ENCODE measurements at regions not wholly inside any gene's neighbourhood (a gene's known extent, or its start where the extent isn't known, plus 50 kb on each side); places are given as distances from the start of the nearest gene placed in this dataset.

DNA sequence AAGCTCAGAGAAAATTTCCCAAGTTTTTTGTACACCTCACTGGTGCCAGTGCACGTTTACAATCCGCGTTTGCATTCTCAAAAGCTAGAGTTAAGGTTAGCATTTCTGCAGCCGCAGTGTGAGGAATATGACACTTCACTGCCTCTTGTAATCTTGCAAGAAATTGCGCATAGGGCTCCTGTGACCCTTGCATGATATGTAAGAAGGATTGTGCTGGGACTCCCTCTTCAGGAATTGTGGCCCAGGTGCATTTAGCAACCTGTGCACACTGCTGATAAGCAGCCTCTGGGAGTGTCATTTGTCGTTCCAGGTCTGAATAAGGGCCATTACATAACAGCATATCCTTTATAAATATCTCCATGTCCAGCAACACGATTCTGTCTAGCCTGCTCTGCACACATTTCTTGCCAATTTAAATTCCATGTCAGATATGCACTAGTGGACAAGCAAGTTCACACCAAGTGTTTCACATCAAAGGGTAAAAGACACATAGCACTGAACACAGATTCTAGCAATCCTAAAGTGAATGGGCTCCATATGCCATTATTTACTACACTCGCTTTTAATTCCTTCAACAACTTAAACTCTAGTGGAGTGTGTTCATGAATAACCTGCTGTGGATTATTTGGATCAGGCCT lies 69.2 kb upstream of the INCENP start:
- intact Hi-C loops (cut with micrococcal nuclease), result no loop called here
- Mint-ChIP-seq H3K27ac (no peak overlapping the region), H3K9me3 (no peaks in the 10 kb centered on the region), H3K4me3 (no peak overlapping the region), H3K36me3 (no peaks in the 10 kb centered on the region), H3K27me3 (peaks cover 3% of the 10 kb centered on the region), H3K4me1 (ENCODE audit: low read depth) (no peaks in the 10 kb centered on the region)
- POLR2A ChIA-PET, result no interaction called here
- CTCF ChIA-PET, result interaction anchor here (1.0 kb wide), 2 partner anchors 27 to 157 kb away, joined by 3 to 5 read pairs; no protein-coding TSS in a partner anchor
- peak; percentile 22 for DNase-seq

DNA sequence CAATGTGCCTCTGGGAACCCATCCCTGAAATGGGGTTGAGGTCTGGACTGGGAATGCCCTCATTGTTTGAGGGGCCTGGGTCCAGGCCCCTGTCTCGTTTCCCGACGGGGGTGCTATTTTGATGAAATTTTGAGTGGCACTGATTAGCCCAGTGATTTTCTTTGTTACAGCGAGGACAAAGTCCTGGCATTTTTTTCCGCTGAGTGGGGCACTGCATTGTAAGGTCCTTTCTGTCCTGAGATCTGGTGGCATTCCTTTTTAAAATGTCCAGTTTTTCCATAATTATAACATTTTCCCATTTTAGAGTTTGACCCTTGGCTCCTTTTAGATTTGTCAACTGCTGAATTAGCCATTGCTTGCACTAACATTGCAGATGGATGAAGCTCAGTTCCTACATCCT lies 69.7 kb upstream of the INCENP start:
- no peaks in the 10 kb centered on the region for H3K9me3 Mint-ChIP-seq
- no peaks in the 10 kb centered on the region for H3K4me1 Mint-ChIP-seq (ENCODE audit: low read depth)
- ChIA-PET CTCF (interaction anchor here (1.0 kb wide), 1 partner anchor 28 kb away, joined by 5 read pairs; no protein-coding TSS in a partner anchor), POLR2A (no interaction called here)
- no peak overlapping the region for H3K4me3 Mint-ChIP-seq
- intact Hi-C loops (cut with micrococcal nuclease), result no loop called here
- peaks cover 3% of the 10 kb centered on the region for H3K27me3 Mint-ChIP-seq
- no peaks in the 10 kb centered on the region for H3K36me3 Mint-ChIP-seq
- H3K27ac Mint-ChIP-seq, result no peak overlapping the region
- DNase-seq, result no peak

- CTCF ChIA-PET, result interaction anchor here (1.9 kb wide), 1 partner anchor 31 kb away, joined by 7 read pairs; no protein-coding TSS in a partner anchor
- H3K9me3 Mint-ChIP-seq, result no peaks in the 10 kb centered on the region
- no peak overlapping the region for H3K4me3 Mint-ChIP-seq
- H3K27ac Mint-ChIP-seq, result no peak overlapping the region
- DNase-seq, result no peak
- H3K4me1 Mint-ChIP-seq (ENCODE audit: low read depth), result no peaks in the 10 kb centered on the region
- POLR2A ChIA-PET, result no interaction called here
- no peaks in the 10 kb centered on the region for H3K36me3 Mint-ChIP-seq
- intact Hi-C loops (cut with micrococcal nuclease), result no loop called here
- H3K27me3 Mint-ChIP-seq, result peaks cover 3% of the 10 kb centered on the region
Observed at GRCh38 chr11:62050716-62051115, 73.1 kb upstream of the INCENP start.

- CTCF ChIA-PET, result interaction anchor here (0.7 to 2.2 kb wide), 2 partner anchors 34 to 41 kb away, joined by 3 to 5 read pairs; no protein-coding TSS in a partner anchor
- H3K4me1 Mint-ChIP-seq (ENCODE audit: low read depth), result no peaks in the 10 kb centered on the region
- H3K9me3 Mint-ChIP-seq, result no peaks in the 10 kb centered on the region
- POLR2A ChIA-PET, result no interaction called here
- intact Hi-C loops (cut with micrococcal nuclease), result no loop called here
- DNase-seq, result no peak
- H3K36me3 Mint-ChIP-seq, result no peaks in the 10 kb centered on the region
- no peak overlapping the region for H3K4me3 Mint-ChIP-seq
- peaks cover 6% of the 10 kb centered on the region for H3K27me3 Mint-ChIP-seq
- no peak overlapping the region for H3K27ac Mint-ChIP-seq
Observed at GRCh38 chr11:62048100-62048499, 75.7 kb upstream of the INCENP start.

GRCh38 chr11:62046568-62047100 lies 77.2 kb upstream of the INCENP start:
- Mint-ChIP-seq H3K4me1 (ENCODE audit: low read depth) (no peaks in the 10 kb centered on the region), H3K36me3 (no peaks in the 10 kb centered on the region), H3K4me3 (no peak overlapping the region), H3K27ac (no peak overlapping the region), H3K9me3 (no peaks in the 10 kb centered on the region), H3K27me3 (peaks cover 8% of the 10 kb centered on the region)
- ChIA-PET CTCF (interaction anchor here (0.6 kb wide), 1 partner anchor 620 kb away, joined by 4 read pairs; no protein-coding TSS in a partner anchor), POLR2A (no interaction called here)
- no peak for DNase-seq
- intact Hi-C loops (cut with micrococcal nuclease), result no loop called here

DNA sequence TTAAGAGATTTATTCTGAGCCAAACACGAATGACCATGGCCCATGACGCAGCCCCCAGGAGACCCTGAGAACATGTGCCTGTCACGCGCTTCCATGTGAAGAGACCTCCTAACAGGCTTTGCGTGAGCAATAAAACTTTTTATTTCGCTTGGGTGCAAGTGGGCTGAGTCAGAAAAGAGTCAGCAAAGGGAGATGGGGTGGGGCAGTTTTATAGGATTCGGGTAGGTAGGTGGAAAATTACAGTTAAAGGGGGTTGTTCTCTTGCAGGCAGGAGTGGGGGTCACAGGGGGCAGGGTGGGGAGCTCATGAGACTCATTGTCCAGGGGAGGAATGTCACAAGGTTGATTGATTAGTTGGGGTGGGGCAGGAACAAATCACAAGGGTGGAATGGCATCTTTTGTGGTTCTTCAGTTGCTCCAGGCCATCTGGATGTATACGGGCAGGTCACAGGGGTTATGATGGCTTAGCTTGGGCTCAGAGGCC lies 77.2 kb upstream of the FTH1 start:
- H3K36me3 Mint-ChIP-seq, result no peaks in the 10 kb centered on the region
- H3K9me3 Mint-ChIP-seq, result no peaks in the 10 kb centered on the region
- no peak for DNase-seq
- ChIA-PET CTCF (interaction anchor here (1.1 kb wide), 1 partner anchor 37 kb away, joined by 3 read pairs; no protein-coding TSS in a partner anchor), POLR2A (no interaction called here)
- intact Hi-C loops (cut with micrococcal nuclease), result no loop called here
- H3K4me1 Mint-ChIP-seq (ENCODE audit: low read depth), result no peaks in the 10 kb centered on the region
- peaks cover 12% of the 10 kb centered on the region for H3K27me3 Mint-ChIP-seq
- no peak overlapping the region for H3K4me3 Mint-ChIP-seq
- no peak overlapping the region for H3K27ac Mint-ChIP-seq

GRCh38 chr11:62035293-62035692 lies 67.9 kb upstream of the FTH1 start:
- H3K36me3 Mint-ChIP-seq, result peaks cover 5% of the 10 kb centered on the region
- peaks cover 12% of the 10 kb centered on the region for H3K9me3 Mint-ChIP-seq
- intact Hi-C loops (cut with micrococcal nuclease), result no loop called here
- H3K4me3 Mint-ChIP-seq, result no peak overlapping the region
- POLR2A ChIA-PET, result no interaction called here
- peaks cover 3% of the 10 kb centered on the region for H3K27me3 Mint-ChIP-seq
- H3K27ac Mint-ChIP-seq, result no peak overlapping the region
- CTCF ChIA-PET, result no interaction called here
- H3K4me1 Mint-ChIP-seq (ENCODE audit: low read depth), result peaks cover 10% of the 10 kb centered on the region
- no peak for DNase-seq

- peaks cover 5% of the 10 kb centered on the region for H3K36me3 Mint-ChIP-seq
- H3K4me1 Mint-ChIP-seq (ENCODE audit: low read depth), result peaks cover 10% of the 10 kb centered on the region
- no peak for DNase-seq
- peaks cover 3% of the 10 kb centered on the region for H3K27me3 Mint-ChIP-seq
- H3K4me3 Mint-ChIP-seq, result no peak overlapping the region
- no peak overlapping the region for H3K27ac Mint-ChIP-seq
- peaks cover 12% of the 10 kb centered on the region for H3K9me3 Mint-ChIP-seq
- CTCF ChIA-PET, result interaction anchor here (1.1 kb wide), 1 partner anchor 48 kb away, joined by 4 read pairs; no protein-coding TSS in a partner anchor
- POLR2A ChIA-PET, result no interaction called here
- intact Hi-C loops (cut with micrococcal nuclease), result no loop called here
Observed at GRCh38 chr11:62034036-62034338, 66.6 kb upstream of the FTH1 start.

DNA sequence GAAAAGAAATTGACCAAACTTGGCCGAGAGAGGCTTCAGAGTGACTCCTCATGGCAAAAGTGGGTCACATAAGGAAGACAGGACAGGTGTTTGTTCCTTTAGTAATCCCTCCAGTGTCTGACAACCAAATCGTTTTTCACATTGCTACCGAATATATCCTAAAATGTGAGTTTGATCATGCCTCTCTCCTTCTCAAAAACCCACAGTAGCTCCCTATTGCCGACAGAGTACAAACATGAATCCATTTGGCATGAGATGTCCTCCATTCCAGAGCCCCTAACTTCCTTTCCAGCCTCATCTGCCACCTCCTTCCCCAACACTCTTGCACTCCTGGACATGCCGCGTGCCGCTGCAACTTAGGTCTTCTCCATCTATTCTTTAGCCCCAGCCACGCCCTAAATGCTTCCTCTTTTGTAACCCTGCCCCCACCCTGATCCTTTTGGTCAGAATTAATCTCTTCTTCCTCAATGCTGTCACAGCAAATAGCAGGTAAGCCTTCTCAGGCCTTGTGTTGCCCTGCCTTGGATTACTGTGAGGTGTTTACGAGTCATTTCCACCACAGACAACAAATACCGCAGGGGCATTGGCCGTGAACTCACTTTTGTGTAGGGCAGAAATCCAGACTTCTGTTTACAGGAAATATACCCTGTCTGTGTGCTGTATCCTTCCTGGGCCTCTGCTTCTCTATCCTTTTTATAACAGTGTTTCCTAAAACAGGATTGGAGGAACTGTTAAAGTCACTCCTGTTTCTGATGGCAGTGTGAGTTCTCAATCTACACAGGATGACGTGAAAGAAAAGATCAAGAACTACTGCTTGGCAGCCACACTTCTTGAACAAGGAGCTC lies 66.0 kb upstream of the FTH1 start:
- peak; percentile 15 for DNase-seq
- Mint-ChIP-seq H3K9me3 (peaks cover 12% of the 10 kb centered on the region), H3K27ac (no peak overlapping the region), H3K4me1 (ENCODE audit: low read depth) (peaks cover 10% of the 10 kb centered on the region), H3K4me3 (peak overlapping the region; percentile 9), H3K36me3 (peaks cover 5% of the 10 kb centered on the region), H3K27me3 (peaks cover 3% of the 10 kb centered on the region)
- POLR2A ChIA-PET, result no interaction called here
- intact Hi-C loops (cut with micrococcal nuclease), result no loop called here
- CTCF ChIA-PET, result no interaction called here

- Mint-ChIP-seq H3K9me3 (peaks cover 14% of the 10 kb centered on the region), H3K4me3 (no peak overlapping the region), H3K4me1 (ENCODE audit: low read depth) (peaks cover 23% of the 10 kb centered on the region), H3K27ac (no peak overlapping the region), H3K27me3 (no peaks in the 10 kb centered on the region), H3K36me3 (peaks cover 6% of the 10 kb centered on the region)
- CTCF ChIA-PET, result interaction anchor here (2.8 kb wide), 1 partner anchor 52 kb away, joined by 10 read pairs; no protein-coding TSS in a partner anchor
- POLR2A ChIA-PET, result interaction anchor here (0.6 kb wide), 1 partner anchor 165 kb away, joined by 3 read pairs; no protein-coding TSS in a partner anchor
- intact Hi-C loops (cut with micrococcal nuclease), result no loop called here
- no peak for DNase-seq
Observed at GRCh38 chr11:62030071-62030684, 62.7 kb upstream of the FTH1 start.

DNA sequence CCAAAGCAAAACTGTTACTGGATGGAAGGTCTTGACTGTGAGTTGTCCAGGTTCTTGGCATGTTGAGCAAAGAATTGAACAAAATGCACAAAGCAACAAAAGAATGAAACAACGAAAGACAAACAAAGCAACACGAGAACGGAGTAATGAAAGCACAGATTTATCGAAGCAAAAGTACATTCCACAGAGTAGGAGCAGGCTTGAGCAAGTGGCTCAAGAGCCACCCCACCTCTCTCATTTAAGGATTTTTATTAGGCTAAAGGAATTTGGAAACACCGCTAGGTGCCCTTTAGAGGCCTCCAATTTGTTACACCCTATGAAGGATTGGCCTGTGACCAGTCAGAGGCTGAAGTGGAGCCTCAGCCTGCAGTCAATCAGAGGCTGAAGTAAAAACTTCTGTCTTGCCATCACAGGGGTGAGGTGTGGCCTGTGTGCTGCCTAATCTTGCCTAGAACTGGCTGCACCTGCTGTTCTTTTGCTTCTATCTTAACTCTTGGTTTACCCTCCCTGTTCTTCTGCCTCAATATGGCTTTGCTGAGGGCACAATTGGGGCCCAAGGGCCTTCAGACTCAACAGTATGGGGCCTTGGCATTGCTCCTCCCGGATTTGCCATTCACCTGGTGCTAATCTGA lies 59.4 kb upstream of the FTH1 start:
- H3K36me3 Mint-ChIP-seq, result peaks cover 1% of the 10 kb centered on the region
- intact Hi-C loops (cut with micrococcal nuclease), result no loop called here
- POLR2A ChIA-PET, result interaction anchor here (1.9 kb wide), 1 partner anchor 59 kb away, joined by 12 read pairs; the partner anchor contains the start of gene FTH1
- H3K27ac Mint-ChIP-seq, result no peak overlapping the region
- H3K4me1 Mint-ChIP-seq (ENCODE audit: low read depth), result peaks cover 20% of the 10 kb centered on the region
- no peaks in the 10 kb centered on the region for H3K27me3 Mint-ChIP-seq
- CTCF ChIA-PET, result interaction anchor here (2.1 to 2.5 kb wide), 2 partner anchors 55 to 79 kb away, joined by 7 to 12 read pairs; no protein-coding TSS in a partner anchor
- peaks cover 2% of the 10 kb centered on the region for H3K9me3 Mint-ChIP-seq
- no peak overlapping the region for H3K4me3 Mint-ChIP-seq
- DNase-seq, result no peak

Measured in activated CD4-positive, alpha-beta memory T cell treated with anti-CD3 and anti-CD28 coated beads for 36 hours (primary cell).